OCI-LY3 (cell line): ENCODE measurements at regions not wholly inside any gene's neighbourhood (a gene's known extent, or its start where the extent isn't known, plus 50 kb on each side); places are given as distances from the start of the nearest gene placed in this dataset.

Experiments used
- EZH2phosphoT487 ChIP-seq: fragments of 200-600 bp; shearing (Covaris generic); IDR thresholded peaks from 2 replicates; pipeline ENCODE4 v1.6.1; 2018; ENCODE audit warnings: antibody characterized with exemption, mixed run types, low read depth
- TF ChIP-seq, protein P1 (sequence below): fragments of 200-600, 300-600 bp; sonication (generic); IDR thresholded peaks from 2 replicates; pipeline ENCODE4 v1.5.1; 2014; ENCODE audit warnings: antibody characterized with exemption, low read length, low read depth

DNA sequence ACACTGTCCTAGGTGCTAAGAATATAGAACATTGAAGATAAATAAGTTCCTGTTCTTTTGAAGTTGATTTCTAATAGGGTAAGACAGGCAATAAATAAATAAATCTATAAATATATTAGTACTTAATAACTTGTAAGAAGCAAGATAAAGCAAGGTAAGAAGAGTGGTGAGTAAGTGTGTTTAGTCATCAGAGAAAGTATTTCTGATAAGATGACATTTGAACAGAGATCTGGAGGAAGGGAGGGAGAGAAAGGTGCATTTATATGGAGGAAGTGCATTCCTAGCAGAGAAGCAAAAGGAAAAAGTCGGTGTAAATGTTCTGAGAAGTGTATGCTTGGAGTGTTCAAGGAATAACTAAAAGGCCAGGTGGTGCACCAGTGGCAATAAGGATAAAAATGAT is 184.4 kb upstream of the GRIP1 start:
- TF ChIP-seq, protein P1, sequence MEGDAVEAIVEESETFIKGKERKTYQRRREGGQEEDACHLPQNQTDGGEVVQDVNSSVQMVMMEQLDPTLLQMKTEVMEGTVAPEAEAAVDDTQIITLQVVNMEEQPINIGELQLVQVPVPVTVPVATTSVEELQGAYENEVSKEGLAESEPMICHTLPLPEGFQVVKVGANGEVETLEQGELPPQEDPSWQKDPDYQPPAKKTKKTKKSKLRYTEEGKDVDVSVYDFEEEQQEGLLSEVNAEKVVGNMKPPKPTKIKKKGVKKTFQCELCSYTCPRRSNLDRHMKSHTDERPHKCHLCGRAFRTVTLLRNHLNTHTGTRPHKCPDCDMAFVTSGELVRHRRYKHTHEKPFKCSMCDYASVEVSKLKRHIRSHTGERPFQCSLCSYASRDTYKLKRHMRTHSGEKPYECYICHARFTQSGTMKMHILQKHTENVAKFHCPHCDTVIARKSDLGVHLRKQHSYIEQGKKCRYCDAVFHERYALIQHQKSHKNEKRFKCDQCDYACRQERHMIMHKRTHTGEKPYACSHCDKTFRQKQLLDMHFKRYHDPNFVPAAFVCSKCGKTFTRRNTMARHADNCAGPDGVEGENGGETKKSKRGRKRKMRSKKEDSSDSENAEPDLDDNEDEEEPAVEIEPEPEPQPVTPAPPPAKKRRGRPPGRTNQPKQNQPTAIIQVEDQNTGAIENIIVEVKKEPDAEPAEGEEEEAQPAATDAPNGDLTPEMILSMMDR = no peak
- no peak for TF ChIP-seq EZH2phosphoT487
